ENCODE measurements at regions not wholly inside any gene's neighbourhood (a gene's known extent, or its start where the extent isn't known, plus 50 kb on each side); places are given as distances from the start of the nearest gene placed in this dataset.

GRCh38 chr6:776951-777350, 84.0 kb upstream of the EXOC2 start:
- TF ChIP-seq CTCF (IDR thresholded peaks at IDR 0.05; ENCODE audit: insufficient read depth, low read length) (no peak), REST (IDR thresholded peaks at IDR 0.05; ENCODE audit: insufficient replicate concordance, low read depth) (no peak), POLR2AphosphoS5 (IDR thresholded peaks at IDR 0.05; ENCODE audit: low read depth) (no peak)

All from HL-60 (cell line).